Brain microvascular endothelial cell (primary cell): ENCODE measurements at regions not wholly inside any gene's neighbourhood (a gene's known extent, or its start where the extent isn't known, plus 50 kb on each side); places are given as distances from the start of the nearest gene placed in this dataset.
A peak's percentile ranks its signal among the peaks of the same experiment; 100 is the strongest.

Experiments used
- DNase-seq: peaks from one replicate; pipeline ENCODE4 v3.0.0-alpha.2; 2020
- H3K27ac ChIP-seq: fragments of 250-450 bp; sonication (Bioruptor Pico); 2 replicates; pipeline ENCODE4 v1.5.1; 2020; ENCODE audit warnings: mild to moderate bottlenecking, moderate library complexity
- H3K27me3 ChIP-seq: fragments of 250-450 bp; sonication (Bioruptor Pico); replicated peaks from 2 replicates; pipeline ENCODE4 v1.5.1; 2020; ENCODE audit warnings: mild to moderate bottlenecking
- H3K36me3 ChIP-seq: fragments of 250-450 bp; sonication (Bioruptor Pico); replicated peaks from 2 replicates; pipeline ENCODE4 v1.5.1; 2020; ENCODE audit warnings: mild to moderate bottlenecking
- H3K4me3 ChIP-seq: 2 replicates; pipeline ENCODE4 v1.5.1; 2011; ENCODE audit warnings: low read depth, mild to moderate bottlenecking, control low read depth, low read length, moderate library complexity
- CTCF ChIP-seq: IDR thresholded peaks from 2 replicates; pipeline ENCODE4 v1.5.1; 2011; ENCODE audit warnings: low read depth, mild to moderate bottlenecking, moderate library complexity, low read length, control low read depth, inconsistent platforms; ENCODE audit errors: missing control alignments
- in situ Hi-C: cut with HindIII; loops from 2 replicates; pipeline ENCODE4 v1.10.0; 2017; ENCODE audit warnings: low sequenced_read_pairs, low pct_ligation_motif_present

GRCh38 chr17:68771867-68772515 lies 170.8 kb upstream of the FAM20A start:
- DNase-seq: peak; percentile 69
- Histone ChIP-seq H3K36me3 (no peaks in the 10 kb centered on the region), H3K4me3 (no peak overlapping the region), H3K27me3 (no peaks in the 10 kb centered on the region), H3K27ac (no peak overlapping the region)
- in situ Hi-C loops: no loop called here
- peak; percentile 73 for TF ChIP-seq CTCF

GRCh38 chr17:68768804-68769203 lies 167.6 kb upstream of the FAM20A start:
- Histone ChIP-seq H3K4me3 (no peak overlapping the region), H3K27me3 (no peaks in the 10 kb centered on the region), H3K36me3 (no peaks in the 10 kb centered on the region), H3K27ac (no peak overlapping the region)
- DNase-seq: no peak
- TF ChIP-seq CTCF: no peak
- in situ Hi-C loops: no loop called here

- Histone ChIP-seq H3K4me3 (no peak overlapping the region), H3K36me3 (no peaks in the 10 kb centered on the region), H3K27me3 (no peaks in the 10 kb centered on the region), H3K27ac (no peak overlapping the region)
- no peak for DNase-seq
- no peak for TF ChIP-seq CTCF
- in situ Hi-C loops: no loop called here
These were observed 165.5 kb upstream of the FAM20A start for GRCh38 chr17:68766640-68767039.

- Histone ChIP-seq H3K4me3 (no peak overlapping the region), H3K27me3 (no peaks in the 10 kb centered on the region), H3K27ac (no peak overlapping the region), H3K36me3 (no peaks in the 10 kb centered on the region)
- peak; percentile 3 for DNase-seq
- in situ Hi-C loops: no loop called here
- TF ChIP-seq CTCF: no peak
These were observed 162.4 kb upstream of the FAM20A start for GRCh38 chr17:68763562-68763961.

GRCh38 chr17:68762911-68763310 lies 161.7 kb upstream of the FAM20A start:
- Histone ChIP-seq H3K4me3 (no peak overlapping the region), H3K27ac (no peak overlapping the region), H3K27me3 (no peaks in the 10 kb centered on the region), H3K36me3 (no peaks in the 10 kb centered on the region)
- no peak for DNase-seq
- in situ Hi-C loops: no loop called here
- no peak for TF ChIP-seq CTCF

- H3K27me3 ChIP-seq: no peaks in the 10 kb centered on the region
- no peak for DNase-seq
- no peak for TF ChIP-seq CTCF
- in situ Hi-C loops: no loop called here
- no peak overlapping the region for H3K4me3 ChIP-seq
- no peak overlapping the region for H3K27ac ChIP-seq
- no peaks in the 10 kb centered on the region for H3K36me3 ChIP-seq
These were observed 158.9 kb upstream of the FAM20A start for GRCh38 chr17:68760141-68760475.
